ENCODE measurements at regions not wholly inside any gene's neighbourhood (a gene's known extent, or its start where the extent isn't known, plus 50 kb on each side); places are given as distances from the start of the nearest gene placed in this dataset.

DNA sequence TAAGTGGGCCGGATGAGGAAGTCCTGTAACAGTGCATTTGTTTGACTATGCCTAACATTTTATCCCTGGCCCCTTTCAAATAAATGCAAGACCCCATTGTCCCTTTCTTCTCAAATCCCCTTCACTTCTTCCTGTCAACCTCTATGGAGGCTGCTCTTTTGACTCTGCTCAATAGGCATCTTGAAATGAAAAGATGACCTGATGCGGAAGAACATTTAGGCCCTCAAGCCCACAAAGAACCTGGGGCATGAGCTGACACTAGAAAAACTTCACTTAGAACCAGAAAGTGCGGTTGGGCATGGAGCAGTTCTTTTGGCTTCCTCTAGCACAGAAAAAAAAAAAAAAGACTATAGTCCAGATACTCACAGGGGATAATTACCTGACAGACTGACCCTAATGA is 1434.7 kb upstream of the WWC1 start:
- Histone ChIP-seq H3K27me3 (ENCODE audit: control insufficient read depth, insufficient read depth, low read length) (no peaks in the 10 kb centered on the region), H3K9me3 (ENCODE audit: control insufficient read depth, low read depth, low read length) (no peaks in the 10 kb centered on the region), H3K27ac (ENCODE audit: low read length) (no peak overlapping the region), H3K9ac (ENCODE audit: low read length) (no peak overlapping the region), H3K4me3 (ENCODE audit: low read length) (no peak overlapping the region), H3K4me1 (ENCODE audit: control insufficient read depth, low read depth, low read length) (no peaks in the 10 kb centered on the region), H3K36me3 (ENCODE audit: control insufficient read depth, low read depth, low read length) (no peaks in the 10 kb centered on the region)

DNA sequence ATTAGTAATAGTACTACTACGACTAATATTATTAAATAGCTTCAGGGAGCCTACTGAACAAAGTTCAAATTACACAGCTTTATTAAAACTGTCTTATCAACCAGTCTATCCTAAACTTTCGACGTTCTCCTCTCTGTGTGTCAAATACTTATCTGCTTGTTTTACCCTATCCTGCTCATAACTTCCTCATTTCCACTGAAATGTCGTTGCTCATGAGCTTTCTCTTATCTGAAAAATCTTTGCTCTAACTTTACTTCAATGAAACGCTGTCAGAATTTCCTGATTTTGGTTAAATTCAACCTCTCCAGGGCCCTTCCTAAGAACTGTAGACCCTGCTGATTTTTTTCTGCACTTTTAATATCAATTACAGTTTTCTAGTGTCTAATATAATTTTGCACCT is 1431.0 kb upstream of the WWC1 start:
- Histone ChIP-seq H3K36me3 (ENCODE audit: control insufficient read depth, low read depth, low read length) (no peaks in the 10 kb centered on the region), H3K9ac (ENCODE audit: low read length) (no peak overlapping the region), H3K4me1 (ENCODE audit: control insufficient read depth, low read depth, low read length) (no peaks in the 10 kb centered on the region), H3K4me3 (ENCODE audit: low read length) (no peak overlapping the region), H3K27ac (ENCODE audit: low read length) (no peak overlapping the region), H3K27me3 (ENCODE audit: control insufficient read depth, insufficient read depth, low read length) (no peaks in the 10 kb centered on the region), H3K9me3 (ENCODE audit: control insufficient read depth, low read depth, low read length) (no peaks in the 10 kb centered on the region)

- H3K4me1 ChIP-seq (ENCODE audit: control insufficient read depth, low read depth, low read length): no peaks in the 10 kb centered on the region
- H3K36me3 ChIP-seq (ENCODE audit: control insufficient read depth, low read depth, low read length): no peaks in the 10 kb centered on the region
- no peaks in the 10 kb centered on the region for H3K9me3 ChIP-seq (ENCODE audit: control insufficient read depth, low read depth, low read length)
- no peaks in the 10 kb centered on the region for H3K27me3 ChIP-seq (ENCODE audit: control insufficient read depth, insufficient read depth, low read length)
- no peak overlapping the region for H3K27ac ChIP-seq (ENCODE audit: low read length)
- no peak overlapping the region for H3K9ac ChIP-seq (ENCODE audit: low read length)
- no peak overlapping the region for H3K4me3 ChIP-seq (ENCODE audit: low read length)
Observed at GRCh38 chr5:166862581-166862980, 1428.9 kb upstream of the WWC1 start.

- no peak overlapping the region for H3K9ac ChIP-seq (ENCODE audit: low read length)
- no peaks in the 10 kb centered on the region for H3K4me1 ChIP-seq (ENCODE audit: control insufficient read depth, low read depth, low read length)
- H3K4me3 ChIP-seq (ENCODE audit: low read length): no peak overlapping the region
- no peak overlapping the region for H3K27ac ChIP-seq (ENCODE audit: low read length)
- H3K27me3 ChIP-seq (ENCODE audit: control insufficient read depth, insufficient read depth, low read length): no peaks in the 10 kb centered on the region
- H3K36me3 ChIP-seq (ENCODE audit: control insufficient read depth, low read depth, low read length): no peaks in the 10 kb centered on the region
- no peaks in the 10 kb centered on the region for H3K9me3 ChIP-seq (ENCODE audit: control insufficient read depth, low read depth, low read length)
Observed at GRCh38 chr5:166865206-166865605, 1426.2 kb upstream of the WWC1 start.

DNA sequence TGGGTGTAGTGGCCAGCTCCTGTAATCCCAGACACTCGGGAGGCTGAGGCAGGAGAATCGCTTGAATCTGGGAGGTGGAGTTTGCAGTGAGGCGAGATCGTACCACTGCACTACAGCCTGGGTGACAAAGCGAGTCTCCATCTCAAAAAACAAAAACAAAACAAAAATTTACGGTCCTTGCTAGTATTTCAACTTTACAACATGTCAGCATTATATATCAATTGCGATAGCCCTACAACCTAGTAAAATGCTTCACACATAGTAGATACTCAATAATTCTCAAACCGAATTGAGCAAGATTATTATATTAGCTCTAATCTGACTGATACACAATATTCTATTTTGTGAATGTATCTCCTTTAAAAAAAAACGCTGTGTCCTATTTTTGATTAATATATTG is 1411.0 kb upstream of the WWC1 start:
- Histone ChIP-seq H3K4me3 (ENCODE audit: low read length) (no peak overlapping the region), H3K27ac (ENCODE audit: low read length) (no peak overlapping the region), H3K9me3 (ENCODE audit: control insufficient read depth, low read depth, low read length) (no peaks in the 10 kb centered on the region), H3K4me1 (ENCODE audit: control insufficient read depth, low read depth, low read length) (peaks cover 27% of the 10 kb centered on the region), H3K36me3 (ENCODE audit: control insufficient read depth, low read depth, low read length) (no peaks in the 10 kb centered on the region), H3K27me3 (ENCODE audit: control insufficient read depth, insufficient read depth, low read length) (no peaks in the 10 kb centered on the region), H3K9ac (ENCODE audit: low read length) (no peak overlapping the region)

- Histone ChIP-seq H3K27me3 (ENCODE audit: control insufficient read depth, insufficient read depth, low read length) (no peaks in the 10 kb centered on the region), H3K9me3 (ENCODE audit: control insufficient read depth, low read depth, low read length) (no peaks in the 10 kb centered on the region), H3K36me3 (ENCODE audit: control insufficient read depth, low read depth, low read length) (no peaks in the 10 kb centered on the region), H3K4me1 (ENCODE audit: control insufficient read depth, low read depth, low read length) (peaks cover 27% of the 10 kb centered on the region), H3K4me3 (ENCODE audit: low read length) (no peak overlapping the region), H3K9ac (ENCODE audit: low read length) (no peak overlapping the region), H3K27ac (ENCODE audit: low read length) (no peak overlapping the region)
Observed at GRCh38 chr5:166881802-166882201, 1409.6 kb upstream of the WWC1 start.

- H3K4me1 ChIP-seq (ENCODE audit: control insufficient read depth, low read depth, low read length): peaks cover 27% of the 10 kb centered on the region
- H3K27ac ChIP-seq (ENCODE audit: low read length): peak overlapping the region; percentile 88
- H3K4me3 ChIP-seq (ENCODE audit: low read length): peak overlapping the region; percentile 39
- H3K36me3 ChIP-seq (ENCODE audit: control insufficient read depth, low read depth, low read length): no peaks in the 10 kb centered on the region
- H3K9ac ChIP-seq (ENCODE audit: low read length): peak overlapping the region; percentile 36
- H3K27me3 ChIP-seq (ENCODE audit: control insufficient read depth, insufficient read depth, low read length): no peaks in the 10 kb centered on the region
- H3K9me3 ChIP-seq (ENCODE audit: control insufficient read depth, low read depth, low read length): no peaks in the 10 kb centered on the region
Observed at GRCh38 chr5:166883016-166883415, 1408.4 kb upstream of the WWC1 start.

GRCh38 chr5:166898166-166898565 is 1393.3 kb upstream of the WWC1 start:
- no peak overlapping the region for H3K4me3 ChIP-seq (ENCODE audit: low read length)
- no peak overlapping the region for H3K9ac ChIP-seq (ENCODE audit: low read length)
- no peaks in the 10 kb centered on the region for H3K9me3 ChIP-seq (ENCODE audit: control insufficient read depth, low read depth, low read length)
- no peaks in the 10 kb centered on the region for H3K36me3 ChIP-seq (ENCODE audit: control insufficient read depth, low read depth, low read length)
- H3K27ac ChIP-seq (ENCODE audit: low read length): no peak overlapping the region
- no peaks in the 10 kb centered on the region for H3K4me1 ChIP-seq (ENCODE audit: control insufficient read depth, low read depth, low read length)
- no peaks in the 10 kb centered on the region for H3K27me3 ChIP-seq (ENCODE audit: control insufficient read depth, insufficient read depth, low read length)

DNA sequence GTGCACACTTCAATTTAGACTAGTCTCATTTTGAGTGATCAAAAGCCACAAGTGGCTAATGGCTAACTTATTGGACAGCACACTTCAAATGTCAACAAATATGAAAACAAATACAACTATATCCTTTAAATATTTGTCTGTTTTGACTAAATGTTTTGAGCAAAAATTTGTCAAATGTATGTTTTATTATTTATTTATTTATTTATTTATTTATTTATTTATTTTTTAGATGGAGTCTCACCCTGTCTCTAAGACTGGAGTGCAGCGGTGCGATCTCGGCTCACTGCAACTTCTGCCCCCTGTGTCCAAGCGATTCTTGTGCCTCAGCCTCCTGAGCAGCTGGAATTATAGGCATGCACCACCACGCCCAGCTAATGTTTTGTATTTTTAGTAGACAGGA is 1392.1 kb upstream of the WWC1 start:
- H3K36me3 ChIP-seq (ENCODE audit: control insufficient read depth, low read depth, low read length): no peaks in the 10 kb centered on the region
- no peaks in the 10 kb centered on the region for H3K4me1 ChIP-seq (ENCODE audit: control insufficient read depth, low read depth, low read length)
- no peak overlapping the region for H3K9ac ChIP-seq (ENCODE audit: low read length)
- H3K27ac ChIP-seq (ENCODE audit: low read length): no peak overlapping the region
- H3K4me3 ChIP-seq (ENCODE audit: low read length): no peak overlapping the region
- no peaks in the 10 kb centered on the region for H3K27me3 ChIP-seq (ENCODE audit: control insufficient read depth, insufficient read depth, low read length)
- H3K9me3 ChIP-seq (ENCODE audit: control insufficient read depth, low read depth, low read length): no peaks in the 10 kb centered on the region

DNA sequence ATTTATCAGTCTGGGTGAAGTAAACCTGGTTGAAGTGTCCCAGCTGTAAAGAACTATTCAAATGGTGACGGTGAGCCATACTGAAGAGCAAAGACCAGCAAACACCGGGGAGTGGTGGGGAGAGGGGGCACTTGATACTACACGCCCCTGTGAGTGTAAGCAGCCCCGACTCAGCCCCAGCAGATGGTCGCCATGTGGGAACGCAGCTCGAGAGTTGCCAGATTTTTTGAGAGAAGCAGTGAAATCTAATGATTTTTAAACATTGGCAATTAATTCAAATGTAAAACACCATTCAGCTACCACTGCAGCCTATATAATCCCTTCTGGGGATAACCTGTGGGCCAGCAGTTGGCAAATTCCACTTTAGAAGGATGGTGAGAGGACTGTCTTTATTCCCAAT is 1386.9 kb upstream of the WWC1 start:
- Histone ChIP-seq H3K36me3 (ENCODE audit: control insufficient read depth, low read depth, low read length) (no peaks in the 10 kb centered on the region), H3K27ac (ENCODE audit: low read length) (no peak overlapping the region), H3K4me1 (ENCODE audit: control insufficient read depth, low read depth, low read length) (no peaks in the 10 kb centered on the region), H3K9me3 (ENCODE audit: control insufficient read depth, low read depth, low read length) (no peaks in the 10 kb centered on the region), H3K4me3 (ENCODE audit: low read length) (no peak overlapping the region), H3K27me3 (ENCODE audit: control insufficient read depth, insufficient read depth, low read length) (no peaks in the 10 kb centered on the region), H3K9ac (ENCODE audit: low read length) (no peak overlapping the region)

DNA sequence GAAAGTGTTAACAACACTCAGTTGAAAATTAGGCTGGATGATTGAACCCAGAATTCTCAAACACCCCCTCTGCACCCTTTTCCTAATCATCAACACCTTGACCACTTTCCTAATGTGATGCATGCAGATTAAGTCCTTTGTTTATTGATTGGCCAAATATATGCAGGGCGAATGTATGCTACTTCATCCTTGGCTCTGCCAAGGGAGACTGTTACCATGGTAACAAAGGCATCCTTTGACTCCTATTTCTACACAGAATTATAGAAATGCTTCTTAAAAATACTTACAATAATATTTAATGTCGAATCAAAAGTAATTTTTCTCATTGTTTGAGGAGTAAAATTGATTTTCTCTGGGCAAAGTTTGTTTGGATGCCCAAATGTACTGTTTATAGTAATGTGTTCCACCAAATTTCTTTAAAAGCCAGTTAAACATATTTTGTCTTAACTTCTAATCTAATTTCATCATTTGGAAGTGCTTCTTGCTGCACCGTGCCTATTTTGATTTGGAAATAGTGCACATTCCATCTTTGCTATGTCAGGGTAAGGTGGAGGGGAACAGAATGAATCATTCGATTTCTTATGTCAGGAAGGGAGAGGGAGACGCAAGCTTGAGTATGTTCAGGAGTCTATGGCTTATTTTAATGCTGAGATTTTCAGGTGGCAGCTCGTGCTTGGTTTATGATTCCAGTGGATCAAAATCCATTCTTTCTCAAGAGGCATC is 1384.3 kb upstream of the WWC1 start:
- no peak overlapping the region for H3K9ac ChIP-seq (ENCODE audit: low read length)
- H3K36me3 ChIP-seq (ENCODE audit: control insufficient read depth, low read depth, low read length): no peaks in the 10 kb centered on the region
- no peaks in the 10 kb centered on the region for H3K27me3 ChIP-seq (ENCODE audit: control insufficient read depth, insufficient read depth, low read length)
- H3K4me3 ChIP-seq (ENCODE audit: low read length): no peak overlapping the region
- no peaks in the 10 kb centered on the region for H3K4me1 ChIP-seq (ENCODE audit: control insufficient read depth, low read depth, low read length)
- H3K9me3 ChIP-seq (ENCODE audit: control insufficient read depth, low read depth, low read length): no peaks in the 10 kb centered on the region
- no peak overlapping the region for H3K27ac ChIP-seq (ENCODE audit: low read length)

DNA sequence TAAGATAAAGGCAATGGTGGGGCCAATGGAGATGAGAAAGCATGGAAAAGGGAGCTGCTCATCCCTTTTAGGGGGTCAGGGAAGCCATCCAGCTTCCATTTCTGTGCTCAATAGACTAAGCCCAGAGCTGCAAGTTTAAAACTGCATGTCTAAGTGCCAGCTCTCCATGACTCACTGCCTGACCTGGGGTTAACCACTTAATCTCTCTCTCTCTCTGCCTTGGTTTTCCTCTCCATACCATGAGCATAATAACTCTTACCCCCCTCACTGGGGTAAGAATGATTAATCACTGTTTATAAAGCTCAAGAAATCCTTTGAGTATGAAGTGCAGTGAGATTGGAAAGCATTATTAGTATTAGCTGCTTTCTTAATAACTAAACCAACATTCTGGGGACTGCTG is 1382.4 kb upstream of the WWC1 start:
- H3K36me3 ChIP-seq (ENCODE audit: control insufficient read depth, low read depth, low read length): no peaks in the 10 kb centered on the region
- H3K27me3 ChIP-seq (ENCODE audit: control insufficient read depth, insufficient read depth, low read length): no peaks in the 10 kb centered on the region
- H3K4me3 ChIP-seq (ENCODE audit: low read length): no peak overlapping the region
- H3K27ac ChIP-seq (ENCODE audit: low read length): no peak overlapping the region
- H3K4me1 ChIP-seq (ENCODE audit: control insufficient read depth, low read depth, low read length): no peaks in the 10 kb centered on the region
- no peak overlapping the region for H3K9ac ChIP-seq (ENCODE audit: low read length)
- H3K9me3 ChIP-seq (ENCODE audit: control insufficient read depth, low read depth, low read length): no peaks in the 10 kb centered on the region
